B cell (primary cell): ENCODE measurements at regions not wholly inside any gene's neighbourhood (a gene's known extent, or its start where the extent isn't known, plus 50 kb on each side); places are given as distances from the start of the nearest gene placed in this dataset.

Source experiments
- CTCF ChIP-seq: fragments of 200-600 bp; IDR thresholded peaks from one replicate; pipeline ENCODE4 v1.8.0; 2022; ENCODE audit warnings: antibody characterized with exemption, mild to moderate bottlenecking
- EZH2 ChIP-seq: IDR thresholded peaks from 2 replicates; pipeline ENCODE4 v1.6.1; 2012; ENCODE audit warnings: borderline replicate concordance, low read depth, mild to moderate bottlenecking, moderate library complexity, low read length; ENCODE audit not compliant: insufficient read depth, poor library complexity, severe bottlenecking

- TF ChIP-seq CTCF, result no peak
- TF ChIP-seq EZH2, result no peak
Observed at GRCh38 chr7:112624416-112624815, 143.6 kb downstream of the LSMEM1 start.
